ENCODE measurements at regions not wholly inside any gene's neighbourhood (a gene's known extent, or its start where the extent isn't known, plus 50 kb on each side); places are given as distances from the start of the nearest gene placed in this dataset.

DNA sequence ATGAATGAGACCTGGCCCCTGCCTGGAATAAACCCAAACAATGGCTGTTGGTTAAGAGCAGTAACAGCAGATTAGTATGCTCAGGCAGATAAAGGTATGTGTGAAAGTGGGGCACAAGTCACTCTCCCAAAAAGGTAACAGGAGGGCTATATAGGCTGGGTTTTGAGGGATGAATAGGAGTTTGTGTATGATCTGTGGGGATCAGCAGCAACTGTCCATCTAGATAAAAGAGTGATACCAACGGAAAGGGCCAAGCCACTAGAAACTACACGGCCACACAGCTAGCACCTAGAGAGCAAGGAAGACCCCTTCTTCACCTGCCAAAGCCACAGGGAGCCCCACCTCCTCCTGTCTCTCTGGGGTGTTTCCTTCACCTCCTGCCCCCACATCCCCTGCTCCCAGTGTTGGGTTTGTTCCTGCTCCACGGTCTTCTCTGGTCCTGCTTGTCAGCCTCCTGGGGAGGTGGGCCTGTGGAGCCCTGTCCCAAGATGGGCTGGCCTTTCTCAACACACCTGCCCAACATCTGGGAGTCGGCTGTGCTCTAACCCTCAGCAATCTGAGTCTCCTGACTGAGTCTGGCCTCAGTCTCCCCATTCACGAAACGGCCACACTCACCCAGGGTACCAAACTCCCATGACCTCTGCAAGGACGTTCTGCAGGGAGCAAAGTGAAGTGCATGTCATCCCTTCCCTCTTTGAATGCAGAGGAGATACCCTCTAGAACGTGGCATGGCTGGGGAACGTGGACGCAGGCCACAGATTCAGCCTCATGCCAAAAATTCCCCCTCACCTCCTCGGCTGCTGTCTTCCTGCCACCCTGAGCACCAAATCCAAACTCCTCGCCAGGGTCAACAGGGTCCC, 108.2 kb downstream of the NCOR2 start:
- TF ChIP-seq, protein P1, sequence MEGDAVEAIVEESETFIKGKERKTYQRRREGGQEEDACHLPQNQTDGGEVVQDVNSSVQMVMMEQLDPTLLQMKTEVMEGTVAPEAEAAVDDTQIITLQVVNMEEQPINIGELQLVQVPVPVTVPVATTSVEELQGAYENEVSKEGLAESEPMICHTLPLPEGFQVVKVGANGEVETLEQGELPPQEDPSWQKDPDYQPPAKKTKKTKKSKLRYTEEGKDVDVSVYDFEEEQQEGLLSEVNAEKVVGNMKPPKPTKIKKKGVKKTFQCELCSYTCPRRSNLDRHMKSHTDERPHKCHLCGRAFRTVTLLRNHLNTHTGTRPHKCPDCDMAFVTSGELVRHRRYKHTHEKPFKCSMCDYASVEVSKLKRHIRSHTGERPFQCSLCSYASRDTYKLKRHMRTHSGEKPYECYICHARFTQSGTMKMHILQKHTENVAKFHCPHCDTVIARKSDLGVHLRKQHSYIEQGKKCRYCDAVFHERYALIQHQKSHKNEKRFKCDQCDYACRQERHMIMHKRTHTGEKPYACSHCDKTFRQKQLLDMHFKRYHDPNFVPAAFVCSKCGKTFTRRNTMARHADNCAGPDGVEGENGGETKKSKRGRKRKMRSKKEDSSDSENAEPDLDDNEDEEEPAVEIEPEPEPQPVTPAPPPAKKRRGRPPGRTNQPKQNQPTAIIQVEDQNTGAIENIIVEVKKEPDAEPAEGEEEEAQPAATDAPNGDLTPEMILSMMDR (IDR thresholded peaks at IDR 0.05), result no peak
- TF ChIP-seq POLR2A (IDR thresholded peaks at IDR 0.05), result no peak
